ENCODE measurements at regions not wholly inside any gene's neighbourhood (a gene's known extent, or its start where the extent isn't known, plus 50 kb on each side); places are given as distances from the start of the nearest gene placed in this dataset.

DNA sequence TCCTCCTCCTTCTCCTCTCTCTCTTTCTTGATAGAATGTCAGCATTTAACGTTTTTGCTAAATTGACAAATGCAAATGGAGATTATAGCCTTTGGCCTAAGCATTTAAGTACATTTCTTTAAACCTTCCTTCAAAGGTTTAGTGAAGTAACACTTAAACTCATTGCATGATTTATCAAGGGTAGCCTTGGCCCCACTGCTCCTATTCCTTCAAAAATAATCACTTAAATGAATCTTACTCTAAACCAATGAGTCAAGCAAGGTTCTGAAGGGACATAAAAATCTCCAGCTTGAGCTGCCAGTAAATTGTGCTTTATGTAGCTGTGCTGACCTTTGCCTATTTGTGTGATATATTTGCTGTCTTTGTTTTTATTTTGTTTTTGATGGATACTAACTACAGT lies 358.5 kb upstream of the AKR1E2 start:
- CTCF ChIA-PET = no interaction called here
- Mint-ChIP-seq H3K27ac (no peak overlapping the region), H3K36me3 (peaks cover 4% of the 10 kb centered on the region), H3K27me3 (peaks cover 25% of the 10 kb centered on the region), H3K9me3 (ENCODE audit: low read depth) (no peaks in the 10 kb centered on the region), H3K4me3 (no peak overlapping the region), H3K4me1 (peaks cover 2% of the 10 kb centered on the region)
- DNase-seq = no peak
- no peak for ATAC-seq

DNA sequence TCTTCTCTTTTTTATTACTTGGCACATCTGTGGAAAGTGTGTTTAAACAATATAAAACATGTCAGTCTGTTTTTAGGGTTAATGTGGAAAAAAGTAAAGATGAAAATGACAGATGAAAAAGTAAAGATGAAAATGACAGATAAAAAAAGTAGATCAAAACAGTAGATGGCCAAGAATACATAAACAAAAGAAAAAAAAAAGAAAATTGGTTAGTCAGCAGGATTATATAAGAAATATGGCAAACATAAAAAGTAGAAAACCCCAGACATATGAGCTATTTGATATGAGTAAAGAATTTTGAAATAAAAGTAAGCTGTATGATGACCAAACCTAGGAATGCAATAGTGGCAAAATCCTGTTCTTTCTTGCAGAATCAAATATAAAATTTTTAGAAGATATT lies 365.7 kb upstream of the AKR1E2 start:
- ATAC-seq = no peak
- CTCF ChIA-PET = no interaction called here
- DNase-seq = no peak
- Mint-ChIP-seq H3K27ac (no peak overlapping the region), H3K4me1 (peaks cover 2% of the 10 kb centered on the region), H3K9me3 (ENCODE audit: low read depth) (no peaks in the 10 kb centered on the region), H3K36me3 (peaks cover 4% of the 10 kb centered on the region), H3K4me3 (no peak overlapping the region), H3K27me3 (peaks cover 6% of the 10 kb centered on the region)

- CTCF ChIA-PET = no interaction called here
- H3K4me1 Mint-ChIP-seq = peaks cover 2% of the 10 kb centered on the region
- peaks cover 3% of the 10 kb centered on the region for H3K27me3 Mint-ChIP-seq
- no peak overlapping the region for H3K4me3 Mint-ChIP-seq
- peaks cover 4% of the 10 kb centered on the region for H3K36me3 Mint-ChIP-seq
- no peaks in the 10 kb centered on the region for H3K9me3 Mint-ChIP-seq (ENCODE audit: low read depth)
- no peak overlapping the region for H3K27ac Mint-ChIP-seq
- ATAC-seq = no peak
- no peak for DNase-seq
Observed at GRCh38 chr10:4459531-4459930, 366.5 kb upstream of the AKR1E2 start.

DNA sequence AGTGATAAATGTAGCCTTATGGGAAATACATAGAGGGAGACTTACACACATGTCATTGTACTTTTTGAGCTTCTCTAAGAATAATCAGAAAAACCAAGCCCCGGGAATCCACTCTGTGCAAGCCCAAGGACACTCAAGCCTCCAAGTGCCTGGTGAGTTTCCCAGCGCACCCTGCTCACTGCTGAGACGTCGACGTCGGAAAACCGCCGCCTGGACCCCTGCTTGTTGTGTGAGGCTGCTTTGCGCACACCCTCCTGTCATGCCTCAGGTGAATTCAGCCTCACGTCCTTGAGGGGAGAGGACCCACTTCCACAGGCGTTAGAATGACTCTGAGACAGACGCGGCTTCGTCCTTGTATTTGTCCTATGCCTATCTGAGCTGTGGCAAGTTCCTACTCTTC lies 368.4 kb upstream of the AKR1E2 start:
- Mint-ChIP-seq H3K36me3 (no peaks in the 10 kb centered on the region), H3K27me3 (no peaks in the 10 kb centered on the region), H3K27ac (no peak overlapping the region), H3K4me3 (no peak overlapping the region), H3K9me3 (ENCODE audit: low read depth) (no peaks in the 10 kb centered on the region), H3K4me1 (no peaks in the 10 kb centered on the region)
- no peak for ATAC-seq
- CTCF ChIA-PET = no interaction called here
- DNase-seq = no peak

DNA sequence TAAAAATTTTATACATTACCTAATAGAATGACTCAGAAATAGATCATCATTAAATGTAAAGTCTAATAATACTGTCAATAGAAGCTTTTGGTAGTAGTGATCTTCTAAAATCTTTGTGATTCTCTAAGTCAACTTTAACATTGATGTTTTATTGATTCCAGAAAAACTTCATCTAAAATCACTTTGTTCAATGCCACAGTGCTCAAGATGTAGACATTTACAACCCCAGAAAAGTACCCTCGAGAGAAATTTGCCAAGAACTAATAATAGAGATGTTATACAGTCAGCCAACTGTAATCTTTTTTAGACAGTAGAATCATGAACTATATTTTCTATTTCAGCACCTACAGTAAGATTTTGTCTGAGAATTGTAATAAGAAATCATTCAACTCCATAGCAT lies 369.2 kb upstream of the AKR1E2 start:
- Mint-ChIP-seq H3K9me3 (ENCODE audit: low read depth) (no peaks in the 10 kb centered on the region), H3K27me3 (no peaks in the 10 kb centered on the region), H3K4me3 (no peak overlapping the region), H3K27ac (no peak overlapping the region), H3K36me3 (no peaks in the 10 kb centered on the region), H3K4me1 (no peaks in the 10 kb centered on the region)
- ATAC-seq = no peak
- no peak for DNase-seq
- CTCF ChIA-PET = no interaction called here

GRCh38 chr10:4456279-4456678 lies 369.7 kb upstream of the AKR1E2 start:
- Mint-ChIP-seq H3K4me3 (no peak overlapping the region), H3K36me3 (no peaks in the 10 kb centered on the region), H3K27ac (no peak overlapping the region), H3K4me1 (no peaks in the 10 kb centered on the region), H3K9me3 (ENCODE audit: low read depth) (no peaks in the 10 kb centered on the region), H3K27me3 (no peaks in the 10 kb centered on the region)
- DNase-seq (no peak), ATAC-seq (no peak)
- CTCF ChIA-PET = no interaction called here

GRCh38 chr10:4453950-4454349 lies 372.1 kb upstream of the AKR1E2 start:
- DNase-seq = no peak
- Mint-ChIP-seq H3K4me1 (peaks cover 3% of the 10 kb centered on the region), H3K27me3 (no peaks in the 10 kb centered on the region), H3K9me3 (ENCODE audit: low read depth) (no peaks in the 10 kb centered on the region), H3K36me3 (no peaks in the 10 kb centered on the region), H3K4me3 (no peak overlapping the region), H3K27ac (no peak overlapping the region)
- ATAC-seq = no peak
- CTCF ChIA-PET = no interaction called here

DNA sequence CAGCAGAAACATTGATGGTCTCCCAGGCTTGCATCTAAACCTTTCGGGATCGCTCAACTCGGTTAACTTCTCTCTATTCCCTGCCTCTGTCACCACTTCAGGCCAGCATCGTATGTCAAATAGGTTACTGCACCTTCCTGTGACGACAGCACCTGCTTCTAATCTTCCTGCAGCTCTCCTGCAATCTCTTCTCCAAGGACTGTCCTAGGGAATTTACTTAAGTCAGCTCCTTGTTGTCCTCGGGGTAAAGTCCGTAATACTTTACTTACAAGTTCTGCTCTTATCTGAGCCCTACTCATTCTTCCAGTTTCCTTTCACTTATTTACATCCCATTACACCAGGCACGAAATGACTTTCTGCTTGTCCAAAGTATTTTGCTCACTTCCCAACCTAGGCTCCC lies 372.7 kb upstream of the AKR1E2 start:
- H3K9me3 Mint-ChIP-seq (ENCODE audit: low read depth) = no peaks in the 10 kb centered on the region
- peaks cover 3% of the 10 kb centered on the region for H3K4me1 Mint-ChIP-seq
- no peak overlapping the region for H3K4me3 Mint-ChIP-seq
- CTCF ChIA-PET = no interaction called here
- H3K36me3 Mint-ChIP-seq = no peaks in the 10 kb centered on the region
- DNase-seq = no peak
- no peak overlapping the region for H3K27ac Mint-ChIP-seq
- no peaks in the 10 kb centered on the region for H3K27me3 Mint-ChIP-seq
- no peak for ATAC-seq

DNA sequence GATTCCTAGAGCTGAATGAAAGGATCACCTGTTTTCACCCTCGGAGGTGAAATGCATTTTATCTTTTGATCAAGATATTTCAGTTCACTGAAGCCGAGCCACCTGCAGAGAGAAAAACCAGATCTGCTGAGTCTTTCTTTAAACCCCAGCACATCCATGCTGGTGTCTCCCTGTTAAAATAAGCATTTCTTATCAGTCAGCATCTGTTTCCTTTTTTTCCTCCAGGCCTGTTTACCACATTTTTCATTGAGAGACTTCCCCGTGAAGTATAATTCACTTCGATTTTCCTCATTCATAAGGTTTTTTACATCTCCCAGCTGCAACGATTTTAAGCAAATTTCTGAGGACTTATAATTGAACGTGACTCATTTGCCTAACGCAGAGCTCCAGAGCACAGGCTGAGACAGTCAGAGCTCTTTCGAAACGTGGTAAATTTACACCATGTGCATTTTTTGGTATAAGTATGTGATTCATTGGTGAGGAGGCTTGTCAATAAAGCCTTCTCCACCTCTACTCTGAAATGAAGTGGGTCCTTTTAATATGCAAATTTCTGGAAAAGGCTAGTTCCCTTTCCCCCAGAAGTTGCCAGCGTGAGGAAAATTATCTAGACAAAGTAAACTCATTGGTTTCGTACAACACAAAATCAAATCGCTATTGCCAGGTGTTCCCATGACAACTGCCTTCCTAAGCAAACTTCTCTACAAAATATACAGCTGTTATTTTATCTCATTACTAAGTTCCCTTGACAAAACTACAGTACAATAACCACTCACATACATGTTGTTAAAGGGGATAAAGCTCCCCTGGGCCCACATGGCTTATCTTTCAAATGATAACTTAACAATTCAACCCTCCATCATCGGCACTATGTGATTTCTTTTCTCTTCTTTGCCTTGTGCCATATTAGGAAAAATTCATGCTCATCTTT lies 374.8 kb upstream of the AKR1E2 start:
- H3K27ac Mint-ChIP-seq = no peak overlapping the region
- H3K4me1 Mint-ChIP-seq = peaks cover 3% of the 10 kb centered on the region
- no peak overlapping the region for H3K4me3 Mint-ChIP-seq
- ATAC-seq (no peak), DNase-seq (no peak)
- CTCF ChIA-PET = interaction anchor here (1.1 kb wide), 1 partner anchor 12 kb away, joined by 3 read pairs; no protein-coding TSS in a partner anchor
- H3K27me3 Mint-ChIP-seq = peaks cover 1% of the 10 kb centered on the region
- H3K36me3 Mint-ChIP-seq = peaks cover 2% of the 10 kb centered on the region
- peaks cover 2% of the 10 kb centered on the region for H3K9me3 Mint-ChIP-seq (ENCODE audit: low read depth)

GRCh38 chr10:4450169-4450568 lies 375.8 kb upstream of the AKR1E2 start:
- Mint-ChIP-seq H3K4me3 (no peak overlapping the region), H3K4me1 (peaks cover 3% of the 10 kb centered on the region), H3K27ac (no peak overlapping the region), H3K36me3 (peaks cover 3% of the 10 kb centered on the region), H3K9me3 (ENCODE audit: low read depth) (peaks cover 6% of the 10 kb centered on the region), H3K27me3 (peaks cover 3% of the 10 kb centered on the region)
- no peak for DNase-seq
- ATAC-seq = no peak
- CTCF ChIA-PET = interaction anchor here (1.1 kb wide), 1 partner anchor 13 kb away, joined by 3 read pairs; no protein-coding TSS in a partner anchor

DNA sequence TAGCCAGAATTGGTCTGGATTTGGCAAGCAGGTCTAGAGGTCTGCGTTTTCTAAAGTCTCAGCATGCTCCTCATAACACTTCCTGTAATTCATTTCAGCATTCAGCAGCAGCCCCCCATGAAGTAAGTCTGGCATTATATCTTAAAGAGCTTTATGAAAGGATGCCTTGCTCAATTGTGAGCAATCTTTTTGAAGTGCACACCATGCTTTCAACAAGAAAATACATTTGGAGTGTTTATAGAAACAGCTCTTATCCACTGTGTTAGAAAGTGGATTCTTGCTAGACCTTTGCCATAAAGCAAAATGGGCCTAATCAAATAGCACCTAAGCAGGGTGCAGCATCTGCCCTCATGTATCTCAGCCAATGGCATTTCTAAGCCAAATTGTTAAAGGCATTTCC lies 378.0 kb upstream of the AKR1E2 start:
- Mint-ChIP-seq H3K27me3 (peaks cover 3% of the 10 kb centered on the region), H3K4me3 (no peak overlapping the region), H3K27ac (no peak overlapping the region), H3K36me3 (peaks cover 7% of the 10 kb centered on the region), H3K9me3 (ENCODE audit: low read depth) (peaks cover 10% of the 10 kb centered on the region), H3K4me1 (peaks cover 3% of the 10 kb centered on the region)
- no peak for ATAC-seq
- DNase-seq = no peak
- CTCF ChIA-PET = no interaction called here

GRCh38 chr10:4443419-4443818 lies 382.6 kb upstream of the AKR1E2 start:
- DNase-seq (no peak), ATAC-seq (no peak)
- CTCF ChIA-PET = no interaction called here
- peaks cover 12% of the 10 kb centered on the region for H3K9me3 Mint-ChIP-seq (ENCODE audit: low read depth)
- peaks cover 3% of the 10 kb centered on the region for H3K27me3 Mint-ChIP-seq
- no peaks in the 10 kb centered on the region for H3K4me1 Mint-ChIP-seq
- H3K36me3 Mint-ChIP-seq = peaks cover 7% of the 10 kb centered on the region
- no peak overlapping the region for H3K27ac Mint-ChIP-seq
- no peak overlapping the region for H3K4me3 Mint-ChIP-seq

DNA sequence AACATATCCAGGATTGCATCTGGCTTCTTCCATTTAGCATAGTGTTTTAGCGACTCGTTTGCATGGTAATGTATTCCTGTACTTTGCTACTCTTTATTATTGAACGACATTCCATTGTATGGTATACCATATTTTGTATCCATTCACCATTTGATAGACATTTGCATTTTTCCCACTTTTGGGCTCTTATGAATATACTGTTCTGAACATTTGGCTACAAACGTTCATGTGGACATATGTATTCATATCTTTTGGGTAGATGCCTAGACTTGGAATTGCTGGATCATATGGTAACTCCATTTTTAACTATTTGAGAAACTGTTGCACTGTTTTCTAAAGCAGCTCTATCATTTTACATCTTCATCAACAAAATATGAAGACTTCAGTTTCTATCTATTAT lies 383.7 kb upstream of the AKR1E2 start:
- Mint-ChIP-seq H3K27me3 (peaks cover 3% of the 10 kb centered on the region), H3K27ac (no peak overlapping the region), H3K4me1 (no peaks in the 10 kb centered on the region), H3K4me3 (no peak overlapping the region), H3K9me3 (ENCODE audit: low read depth) (peaks cover 12% of the 10 kb centered on the region), H3K36me3 (peaks cover 7% of the 10 kb centered on the region)
- no peak for DNase-seq
- CTCF ChIA-PET = no interaction called here
- no peak for ATAC-seq

DNA sequence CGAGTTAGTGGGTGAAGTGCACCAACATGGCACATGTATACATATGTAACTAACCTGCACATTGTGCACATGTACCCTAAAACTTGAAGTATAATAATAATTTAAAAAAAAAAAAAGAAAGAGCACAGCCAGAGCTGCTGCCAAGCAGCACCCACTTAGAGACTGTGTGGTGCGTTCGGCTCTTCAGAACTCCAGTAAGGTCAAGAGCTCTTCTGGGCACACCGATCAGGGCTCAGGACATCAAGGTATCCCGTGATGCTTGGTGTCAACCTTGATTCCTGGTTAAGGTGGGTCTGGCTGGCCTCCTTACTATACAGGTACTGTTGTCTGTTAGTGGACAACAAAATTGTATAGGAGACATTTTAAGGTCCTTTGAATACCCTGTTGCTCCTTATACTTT lies 385.7 kb upstream of the AKR1E2 start:
- peaks cover 4% of the 10 kb centered on the region for H3K36me3 Mint-ChIP-seq
- H3K4me1 Mint-ChIP-seq = no peaks in the 10 kb centered on the region
- H3K27me3 Mint-ChIP-seq = no peaks in the 10 kb centered on the region
- H3K27ac Mint-ChIP-seq = no peak overlapping the region
- H3K4me3 Mint-ChIP-seq = no peak overlapping the region
- DNase-seq (no peak), ATAC-seq (no peak)
- peaks cover 6% of the 10 kb centered on the region for H3K9me3 Mint-ChIP-seq (ENCODE audit: low read depth)
- CTCF ChIA-PET = no interaction called here
